AG09319 (cell line): ENCODE measurements at regions not wholly inside any gene's neighbourhood (a gene's known extent, or its start where the extent isn't known, plus 50 kb on each side); places are given as distances from the start of the nearest gene placed in this dataset.

Source experiments
- DNase-seq: peaks from one replicate; pipeline ENCODE4 v3.0.0-alpha.2; 2010; ENCODE audit warnings: low read depth; ENCODE audit errors: extremely low read depth
- CTCF ChIP-seq: IDR thresholded peaks from 2 replicates; pipeline ENCODE4 v1.5.1; 2011; ENCODE audit warnings: low read depth, mild to moderate bottlenecking, inconsistent platforms, low read length, moderate library complexity

- no peak for TF ChIP-seq CTCF
- DNase-seq, result no peak
These were observed 268.5 kb downstream of the FOXG1 start for GRCh38 chr14:29035134-29035533.

GRCh38 chr14:29037411-29037810, 270.8 kb downstream of the FOXG1 start:
- no peak for DNase-seq
- TF ChIP-seq CTCF, result no peak

- TF ChIP-seq CTCF, result no peak
- no peak for DNase-seq
These were observed 272.6 kb downstream of the FOXG1 start for GRCh38 chr14:29039171-29039570.

GRCh38 chr14:29042551-29042950, 276.0 kb downstream of the FOXG1 start:
- no peak for TF ChIP-seq CTCF
- DNase-seq, result no peak

GRCh38 chr14:29043737-29044136, 277.1 kb downstream of the FOXG1 start:
- TF ChIP-seq CTCF, result no peak
- DNase-seq, result no peak

- TF ChIP-seq CTCF, result no peak
- no peak for DNase-seq
These were observed 278.6 kb downstream of the FOXG1 start for GRCh38 chr14:29045237-29045636.

GRCh38 chr14:29054119-29054518, 287.5 kb downstream of the FOXG1 start:
- DNase-seq, result no peak
- TF ChIP-seq CTCF, result no peak
